ENCODE measurements at regions not wholly inside any gene's neighbourhood (a gene's known extent, or its start where the extent isn't known, plus 50 kb on each side); places are given as distances from the start of the nearest gene placed in this dataset.

GRCh38 chr1:227374846-227375245 is 56.6 kb upstream of the CDC42BPA start:
- DNase-seq (ENCODE audit: low read depth in 2 of 2): no peak

- DNase-seq (ENCODE audit: low read depth in 2 of 2): no peak
These were observed 54.4 kb upstream of the CDC42BPA start for GRCh38 chr1:227372726-227373130.

GRCh38 chr1:227370533-227371254 is 52.4 kb upstream of the CDC42BPA start:
- no peak for DNase-seq (ENCODE audit: low read depth in 2 of 2)

GRCh38 chr1:227369102-227369760 is 50.9 kb upstream of the CDC42BPA start:
- no peak for DNase-seq (ENCODE audit: low read depth in 2 of 2)

Measured in stimulated activated CD4-positive, alpha-beta T cell treated with anti-CD3 and anti-CD28 coated beads, Interleukin-12 subunit alpha, Interleukin-12 subunit beta, amount 100 ng/mL, for 24 hours (primary cell).